LNCAP (cell line): ENCODE measurements at regions not wholly inside any gene's neighbourhood (a gene's known extent, or its start where the extent isn't known, plus 50 kb on each side); places are given as distances from the start of the nearest gene placed in this dataset.

Source experiments
- TF ChIP-seq, protein P1 (sequence below): fragments of 450-650 bp; IDR thresholded peaks from 2 replicates; pipeline ENCODE4 v1.5.1; 2017; ENCODE audit warnings: mild to moderate bottlenecking

- TF ChIP-seq, protein P1, sequence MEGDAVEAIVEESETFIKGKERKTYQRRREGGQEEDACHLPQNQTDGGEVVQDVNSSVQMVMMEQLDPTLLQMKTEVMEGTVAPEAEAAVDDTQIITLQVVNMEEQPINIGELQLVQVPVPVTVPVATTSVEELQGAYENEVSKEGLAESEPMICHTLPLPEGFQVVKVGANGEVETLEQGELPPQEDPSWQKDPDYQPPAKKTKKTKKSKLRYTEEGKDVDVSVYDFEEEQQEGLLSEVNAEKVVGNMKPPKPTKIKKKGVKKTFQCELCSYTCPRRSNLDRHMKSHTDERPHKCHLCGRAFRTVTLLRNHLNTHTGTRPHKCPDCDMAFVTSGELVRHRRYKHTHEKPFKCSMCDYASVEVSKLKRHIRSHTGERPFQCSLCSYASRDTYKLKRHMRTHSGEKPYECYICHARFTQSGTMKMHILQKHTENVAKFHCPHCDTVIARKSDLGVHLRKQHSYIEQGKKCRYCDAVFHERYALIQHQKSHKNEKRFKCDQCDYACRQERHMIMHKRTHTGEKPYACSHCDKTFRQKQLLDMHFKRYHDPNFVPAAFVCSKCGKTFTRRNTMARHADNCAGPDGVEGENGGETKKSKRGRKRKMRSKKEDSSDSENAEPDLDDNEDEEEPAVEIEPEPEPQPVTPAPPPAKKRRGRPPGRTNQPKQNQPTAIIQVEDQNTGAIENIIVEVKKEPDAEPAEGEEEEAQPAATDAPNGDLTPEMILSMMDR: no peak
Measured at GRCh38 chr5:118491351-118491750, 497.0 kb downstream of the DTWD2 start.

DNA sequence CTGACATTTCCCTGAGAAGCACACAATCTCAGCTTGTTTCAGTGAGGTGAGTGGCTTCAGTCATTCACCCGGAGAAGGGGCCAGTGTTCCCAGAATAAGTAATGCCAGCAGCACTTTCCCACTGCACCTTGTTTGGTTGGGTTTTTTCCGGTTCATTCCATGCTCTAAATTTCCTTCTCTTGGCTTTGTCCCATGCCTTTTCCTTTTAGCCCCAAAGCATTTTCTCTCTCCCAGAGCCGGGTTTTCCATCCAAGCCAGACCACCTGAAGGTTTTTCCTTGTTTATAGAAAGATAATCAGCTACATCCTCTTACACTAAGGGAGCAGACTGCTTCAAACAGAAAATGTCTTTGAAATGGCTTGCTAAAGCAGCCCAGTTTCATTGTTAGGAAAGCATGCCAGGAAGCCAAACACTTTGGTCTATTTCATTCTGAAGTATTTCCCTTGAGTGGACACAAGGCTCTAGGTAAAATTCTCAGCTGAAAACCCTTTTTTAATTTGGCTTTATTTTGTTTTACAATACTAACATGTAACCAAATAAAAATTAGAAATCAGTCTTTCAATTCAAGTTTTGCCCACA lies 501.6 kb downstream of the DTWD2 start:
- TF ChIP-seq, protein P1: no peak

DNA sequence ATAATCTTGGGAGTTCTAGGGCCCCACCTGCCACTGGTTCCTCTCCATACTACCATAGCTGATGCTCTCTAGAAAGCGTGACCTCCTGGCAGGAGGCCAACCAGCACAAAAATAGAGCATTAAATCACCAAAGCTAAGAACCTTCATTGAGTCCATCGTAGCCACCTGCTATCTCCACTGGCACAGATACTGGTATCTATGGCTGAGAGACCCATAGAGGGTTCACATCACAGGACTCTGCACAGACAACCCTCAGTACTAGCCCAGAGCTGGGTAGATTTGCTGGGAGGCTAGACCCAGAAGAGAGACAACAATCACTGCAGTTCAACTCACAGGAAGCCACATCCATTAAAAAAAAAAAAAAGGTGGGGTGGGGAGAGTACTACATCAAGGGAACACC lies 509.1 kb downstream of the DTWD2 start:
- TF ChIP-seq, protein P1: no peak

DNA sequence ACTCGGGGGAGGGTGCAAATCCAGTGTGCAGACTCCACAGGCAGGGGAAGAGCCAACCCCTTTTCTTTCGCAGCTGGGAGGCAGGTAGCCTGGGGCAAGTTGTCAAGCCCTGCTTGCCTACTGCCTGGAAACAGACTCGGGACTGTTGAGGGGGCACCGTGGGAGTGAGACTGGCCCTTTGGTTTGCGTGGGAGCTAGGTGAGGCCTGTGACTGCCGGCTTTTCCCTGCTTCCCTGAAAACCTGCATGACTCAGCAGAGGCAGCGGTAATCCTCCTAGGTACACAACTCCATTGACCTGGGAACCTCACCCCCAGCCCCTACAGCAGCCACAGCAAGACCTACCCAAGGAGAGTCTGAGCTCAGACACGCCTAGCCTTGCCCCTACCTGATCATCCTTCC lies 509.5 kb downstream of the DTWD2 start:
- TF ChIP-seq, protein P1: no peak

GRCh38 chr5:118468085-118468484 lies 520.3 kb downstream of the DTWD2 start:
- TF ChIP-seq, protein P1: no peak

GRCh38 chr5:118467103-118467502 lies 521.2 kb downstream of the DTWD2 start:
- TF ChIP-seq, protein P1: no peak

GRCh38 chr5:118466418-118466817 lies 521.9 kb downstream of the DTWD2 start:
- TF ChIP-seq, protein P1: no peak

DNA sequence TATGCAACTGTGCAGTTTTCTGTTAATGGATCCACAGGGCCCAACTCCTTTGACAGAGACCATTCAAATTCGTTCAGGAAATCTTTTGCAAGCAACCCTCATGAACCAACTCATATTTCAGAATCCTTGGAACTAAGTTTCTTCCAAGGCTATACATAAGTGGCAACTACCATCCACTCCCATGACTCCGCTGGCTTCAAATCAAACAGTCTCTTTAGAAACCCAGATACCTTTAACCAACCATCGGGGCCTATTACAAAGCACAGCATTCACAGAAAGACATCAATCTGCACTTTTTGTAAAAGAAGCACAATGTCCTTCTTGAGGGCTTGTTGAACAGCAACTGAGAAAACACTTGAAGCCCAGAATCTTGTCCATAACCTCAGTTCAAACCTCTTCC lies 526.9 kb downstream of the DTWD2 start:
- TF ChIP-seq, protein P1: no peak
